CD4-positive, alpha-beta T cell treated with Interleukin-6 for 4 hours (primary cell): ENCODE measurements at regions not wholly inside any gene's neighbourhood (a gene's known extent, or its start where the extent isn't known, plus 50 kb on each side); places are given as distances from the start of the nearest gene placed in this dataset.

Experiments
- DNase-seq: peaks from one replicate; pipeline ENCODE4 v3.0.0-alpha.2; 2020; ENCODE audit warnings: mixed read lengths

DNA sequence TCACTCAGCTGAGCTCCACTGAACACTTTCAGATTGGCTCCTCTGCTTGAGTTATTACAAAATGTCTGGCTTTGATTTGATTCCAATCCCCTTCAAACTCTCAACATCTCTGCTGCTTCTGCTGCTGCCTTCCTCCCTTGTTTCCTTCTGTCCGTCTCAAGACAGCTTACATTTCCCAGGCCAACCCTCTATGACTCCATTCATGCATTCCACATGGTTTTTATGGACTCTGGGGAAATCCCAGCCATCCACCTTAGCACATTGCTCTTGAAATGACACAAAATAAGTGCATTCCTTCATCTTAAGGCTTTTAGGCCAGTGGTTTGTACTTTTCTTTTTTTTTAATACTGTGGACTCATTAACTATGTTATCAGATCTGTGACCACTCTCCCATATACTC lies 68.5 kb upstream of the TMEM164 start:
- no peak for DNase-seq

- DNase-seq: no peak
These were observed 68.0 kb upstream of the TMEM164 start for GRCh38 chrX:109934935-109935334.

DNA sequence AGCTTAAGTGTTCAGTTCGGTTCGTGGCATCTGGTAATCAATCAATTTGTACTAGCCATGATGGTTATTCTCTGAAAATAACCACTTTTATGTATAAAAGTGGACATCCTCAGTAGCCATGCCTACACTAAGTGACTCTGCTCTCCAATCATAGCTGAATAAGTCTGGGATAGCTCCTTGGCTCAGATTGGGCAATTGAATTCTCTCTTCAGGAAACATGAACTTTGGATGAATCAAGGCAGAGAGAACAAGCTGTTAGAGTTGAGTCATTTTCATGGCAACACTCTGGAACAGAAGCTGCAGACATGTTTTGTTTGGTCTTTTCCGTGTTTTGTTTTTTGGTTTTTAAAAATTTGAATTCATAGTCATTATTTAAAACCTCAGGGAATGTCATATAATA lies 66.8 kb upstream of the TMEM164 start:
- DNase-seq: no peak

- no peak for DNase-seq
These were observed 66.3 kb upstream of the TMEM164 start for GRCh38 chrX:109936598-109936997.

DNA sequence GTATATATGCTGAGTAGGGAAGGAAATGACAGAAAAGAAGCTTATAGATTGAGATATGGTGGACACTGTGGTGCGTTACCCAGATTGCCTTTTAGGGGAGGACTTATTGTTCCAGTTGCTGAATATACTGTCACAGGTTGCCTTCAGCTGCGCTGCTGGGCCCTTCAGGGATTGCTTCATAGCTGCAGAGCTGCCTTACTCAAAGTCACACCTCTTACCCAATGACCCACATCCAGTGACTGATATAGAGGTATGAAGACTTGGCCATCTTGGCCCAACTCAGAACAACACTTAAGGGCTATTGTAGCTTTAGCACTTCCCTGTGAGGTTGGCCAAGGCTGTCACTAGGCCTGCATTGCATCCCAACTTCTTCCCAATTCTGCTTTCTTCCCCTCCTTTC lies 63.4 kb upstream of the TMEM164 start:
- no peak for DNase-seq

DNA sequence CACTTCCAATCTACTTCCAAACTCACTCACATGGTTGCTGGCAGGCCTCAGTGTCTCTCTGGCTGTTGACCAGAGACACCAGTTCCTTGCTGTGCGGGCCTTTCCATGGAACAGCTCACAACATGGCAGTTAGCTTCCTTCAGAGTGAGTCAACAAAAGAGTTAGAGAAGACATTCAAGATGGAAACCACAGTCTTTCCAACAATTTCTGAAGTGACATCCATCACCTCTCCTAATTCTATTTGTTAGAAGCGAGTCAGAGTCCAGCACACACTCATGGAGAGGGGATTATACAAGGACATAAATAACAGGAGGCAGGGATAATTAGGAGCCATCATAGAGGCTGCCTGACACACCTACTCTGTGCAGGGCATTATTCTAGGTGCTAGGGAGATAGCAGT lies 62.5 kb upstream of the TMEM164 start:
- DNase-seq: no peak

DNA sequence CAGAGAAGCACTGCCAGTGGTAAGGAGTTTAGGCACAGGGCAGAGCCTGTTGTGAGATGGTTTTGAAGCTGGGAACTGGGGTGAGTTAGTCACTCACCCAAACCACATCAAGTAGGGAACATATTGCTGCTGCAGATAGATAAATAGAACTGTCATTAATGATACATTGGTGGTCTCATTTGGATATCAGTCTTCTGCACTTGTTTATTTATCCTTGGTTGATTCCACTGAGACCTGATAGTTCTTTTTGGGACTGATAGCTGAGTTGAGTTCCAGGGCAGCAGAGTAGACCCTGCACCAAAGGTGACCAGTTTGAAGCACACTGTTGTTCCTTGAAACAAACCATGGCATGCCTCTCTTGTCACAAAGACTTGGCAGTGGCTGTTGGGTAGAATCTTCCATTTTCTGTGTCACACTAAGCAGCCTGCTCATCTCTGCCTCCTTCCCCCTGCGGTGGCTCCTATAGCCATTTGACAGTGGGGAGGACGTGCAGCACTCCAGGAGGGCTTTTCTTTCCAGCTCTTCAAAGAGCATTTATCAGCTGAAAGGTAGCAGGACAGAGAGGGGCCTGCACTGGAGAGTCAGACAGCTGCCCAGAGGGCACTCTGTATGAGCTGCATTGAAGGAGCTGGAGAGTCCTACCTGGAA lies 59.7 kb upstream of the TMEM164 start:
- no peak for DNase-seq

- DNase-seq: no peak
These were observed 59.2 kb upstream of the TMEM164 start for GRCh38 chrX:109943740-109944092.

GRCh38 chrX:109952050-109952449 lies 50.9 kb upstream of the TMEM164 start:
- no peak for DNase-seq

DNA sequence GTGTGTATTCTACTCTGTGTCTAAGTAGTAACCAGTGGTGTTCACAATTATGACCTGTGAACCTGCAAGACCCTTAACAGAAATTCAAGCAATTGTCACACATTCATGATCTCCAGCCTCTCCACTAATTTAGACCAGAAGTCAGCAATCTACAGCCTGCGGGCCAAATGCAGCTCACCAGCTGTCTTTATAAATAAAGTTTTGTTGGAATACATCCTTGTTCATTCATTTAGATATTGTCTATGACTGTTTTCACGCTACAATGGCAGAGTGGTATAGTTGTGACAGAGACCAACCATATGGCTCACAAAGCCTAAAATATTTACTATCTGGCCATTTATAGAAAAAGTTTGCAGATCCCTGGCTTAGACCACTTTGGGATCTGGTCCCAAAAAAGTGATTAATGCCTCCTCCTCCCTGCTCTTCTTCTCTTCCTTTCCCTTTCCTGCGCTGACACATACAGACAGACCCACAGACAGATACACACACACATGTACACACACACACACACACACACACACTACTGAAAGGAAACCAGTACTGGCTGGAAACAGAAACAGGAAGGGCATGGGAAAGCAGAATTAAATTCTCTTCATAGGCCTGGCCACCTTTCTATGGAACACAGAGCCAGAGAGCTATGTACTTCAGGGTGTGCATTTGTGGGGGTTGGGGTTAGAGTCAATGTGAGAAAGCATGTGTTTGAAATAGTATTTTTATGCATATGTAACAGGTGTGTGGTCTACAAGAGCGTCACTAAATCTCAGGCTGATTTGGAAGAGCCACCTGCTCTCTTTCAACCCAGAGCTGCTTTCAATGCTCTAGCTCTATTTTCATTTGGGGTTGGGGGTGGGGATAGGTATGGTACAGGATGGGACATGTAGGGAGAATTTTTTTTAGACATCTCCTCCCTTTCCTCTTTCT lies 49.7 kb upstream of the TMEM164 start:
- no peak for DNase-seq
